SK-N-SH treated with all-trans-retinoic acid at 6 μM for 48 hours (cell line): ENCODE measurements at regions not wholly inside any gene's neighbourhood (a gene's known extent, or its start where the extent isn't known, plus 50 kb on each side); places are given as distances from the start of the nearest gene placed in this dataset.

Experiments used
- ATAC-seq: fragments of 200-7000 bp; cut with Tn5 transposase; 3 replicates; pipeline ENCODE4 v1.9.1; 2020; ENCODE audit warnings: mild to moderate bottlenecking, moderate library complexity
- ARNTL ChIP-seq: fragments of 450-650 bp; formaldehyde crosslinking; IDR thresholded peaks from 2 replicates; pipeline ENCODE4 v1.5.0; 2020; ENCODE audit warnings: low read depth, mild to moderate bottlenecking, moderate library complexity, borderline replicate concordance
- BACH2 ChIP-seq: fragments of 250-450 bp; sonication (Bioruptor Pico); IDR thresholded peaks from 2 replicates; pipeline ENCODE4 v1.9.0; 2021; ENCODE audit warnings: mild to moderate bottlenecking, borderline replicate concordance
- CSDC2 ChIP-seq: fragments of 250-450 bp; sonication (Bioruptor Pico); IDR thresholded peaks from 2 replicates; pipeline ENCODE4 v1.5.0; 2020; ENCODE audit warnings: mild to moderate bottlenecking, moderate library complexity
- CSRNP3 ChIP-seq: fragments of 250-450 bp; sonication (Bioruptor Pico); IDR thresholded peaks from 2 replicates; pipeline ENCODE4 v1.5.1; 2021; ENCODE audit warnings: mild to moderate bottlenecking, moderate library complexity
- GLIS3 ChIP-seq: fragments of 250-450 bp; sonication (Bioruptor Pico); IDR thresholded peaks from 2 replicates; pipeline ENCODE4 v1.5.0; 2020; ENCODE audit warnings: mild to moderate bottlenecking, moderate library complexity
- ISL1 ChIP-seq: fragments of 250-450 bp; sonication (Bioruptor Pico); IDR thresholded peaks from 2 replicates; pipeline ENCODE4 v2.1.2; 2022; ENCODE audit warnings: mild to moderate bottlenecking, moderate library complexity
- OSR1 ChIP-seq: fragments of 250-450 bp; sonication (Bioruptor Pico); IDR thresholded peaks from 2 replicates; pipeline ENCODE4 v1.8.0; 2022; ENCODE audit warnings: moderate library complexity, mild to moderate bottlenecking, inconsistent platforms
- PATZ1 ChIP-seq: fragments of 250-450 bp; sonication (Bioruptor Pico); IDR thresholded peaks from 2 replicates; pipeline ENCODE4 v1.8.0; 2020; ENCODE audit warnings: mild to moderate bottlenecking, moderate library complexity, borderline replicate concordance
- POU6F1 ChIP-seq: fragments of 250-450 bp; sonication (Bioruptor Pico); IDR thresholded peaks from 2 replicates; pipeline ENCODE4 v1.8.0; 2021; ENCODE audit warnings: low read depth, mild to moderate bottlenecking, moderate library complexity, borderline replicate concordance
- PPARA ChIP-seq: fragments of 250-450 bp; sonication (Bioruptor Pico); IDR thresholded peaks from 2 replicates; pipeline ENCODE4 v1.5.0; 2020; ENCODE audit warnings: mild to moderate bottlenecking, borderline replicate concordance
- RARB ChIP-seq: fragments of 250-450 bp; sonication (Bioruptor Pico); IDR thresholded peaks from 2 replicates; pipeline ENCODE4 v1.8.0; 2021; ENCODE audit warnings: mild to moderate bottlenecking, moderate library complexity
- SNAI2 ChIP-seq: fragments of 250-450 bp; sonication (Bioruptor Pico); IDR thresholded peaks from 2 replicates; pipeline ENCODE4 v1.5.0; 2020; ENCODE audit warnings: mild to moderate bottlenecking, moderate library complexity
- TCF4 ChIP-seq: fragments of 250-450 bp; sonication (Bioruptor Pico); IDR thresholded peaks from 2 replicates; pipeline ENCODE4 v1.8.0; 2021; ENCODE audit warnings: mild to moderate bottlenecking, moderate library complexity, borderline replicate concordance
- ZC3H10 ChIP-seq: fragments of 250-450 bp; sonication (Bioruptor Pico); IDR thresholded peaks from 2 replicates; pipeline ENCODE4 v1.5.1; 2021; ENCODE audit warnings: mild to moderate bottlenecking, moderate library complexity
- ZFP3 ChIP-seq: fragments of 250-450 bp; sonication (Bioruptor Pico); IDR thresholded peaks from 2 replicates; pipeline ENCODE4 v1.5.0; 2020; ENCODE audit warnings: mild to moderate bottlenecking, moderate library complexity
- ZFP30 ChIP-seq: fragments of 450-650 bp; formaldehyde crosslinking; IDR thresholded peaks from 2 replicates; pipeline ENCODE4 v1.5.0; 2022; ENCODE audit warnings: mild to moderate bottlenecking, moderate library complexity
- ZNF565 ChIP-seq: fragments of 450-650 bp; formaldehyde crosslinking; conservative IDR thresholded peaks from 2 replicates; pipeline ENCODE4 v1.5.0; 2020; ENCODE audit warnings: low read depth, mild to moderate bottlenecking, moderate library complexity
- ZNF70 ChIP-seq: fragments of 450-650 bp; formaldehyde crosslinking; IDR thresholded peaks from 2 replicates; pipeline ENCODE4 v1.5.0; 2020; ENCODE audit warnings: mild to moderate bottlenecking, moderate library complexity
- ZNF8 ChIP-seq: fragments of 450-650 bp; formaldehyde crosslinking; IDR thresholded peaks from 2 replicates; pipeline ENCODE4 v1.5.0; 2020; ENCODE audit warnings: mild to moderate bottlenecking, moderate library complexity
- TF ChIP-seq, protein P1 (sequence below): fragments of 250-450 bp; sonication (Bioruptor Pico); IDR thresholded peaks from 2 replicates; pipeline ENCODE4 v1.5.1; 2020; ENCODE audit warnings: low read depth, mild to moderate bottlenecking, moderate library complexity

DNA sequence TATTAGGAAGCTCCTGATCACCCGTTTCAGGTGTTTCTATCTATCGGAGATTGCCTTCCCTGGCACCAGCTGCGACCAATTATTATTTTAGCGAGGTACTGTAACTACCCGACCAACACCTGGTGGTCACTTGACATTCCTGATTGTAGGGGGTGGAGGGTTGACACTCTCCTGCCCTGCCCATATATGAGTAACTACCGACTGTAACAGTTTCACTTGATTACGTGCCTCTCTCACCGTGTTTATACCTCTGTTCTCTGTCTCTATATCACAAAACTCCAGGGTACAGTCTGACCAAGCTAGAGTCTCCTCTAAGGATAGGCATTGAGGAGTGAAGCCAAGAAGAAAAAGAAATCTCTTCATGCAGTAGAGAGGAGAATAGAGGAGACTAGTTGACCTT is 268.0 kb upstream of the LRATD1 start:
- no peak for ATAC-seq
- TF ChIP-seq BACH2 (CRISPR knock-in tag) = no peak
- no peak for TF ChIP-seq CSDC2 (CRISPR knock-in tag)
- TF ChIP-seq ZFP30 (CRISPR knock-in tag) = no peak
- no peak for TF ChIP-seq TCF4 (CRISPR knock-in tag)
- no peak for TF ChIP-seq RARB (CRISPR knock-in tag)
- no peak for TF ChIP-seq ZNF70
- no peak for TF ChIP-seq GLIS3 (CRISPR knock-in tag)

DNA sequence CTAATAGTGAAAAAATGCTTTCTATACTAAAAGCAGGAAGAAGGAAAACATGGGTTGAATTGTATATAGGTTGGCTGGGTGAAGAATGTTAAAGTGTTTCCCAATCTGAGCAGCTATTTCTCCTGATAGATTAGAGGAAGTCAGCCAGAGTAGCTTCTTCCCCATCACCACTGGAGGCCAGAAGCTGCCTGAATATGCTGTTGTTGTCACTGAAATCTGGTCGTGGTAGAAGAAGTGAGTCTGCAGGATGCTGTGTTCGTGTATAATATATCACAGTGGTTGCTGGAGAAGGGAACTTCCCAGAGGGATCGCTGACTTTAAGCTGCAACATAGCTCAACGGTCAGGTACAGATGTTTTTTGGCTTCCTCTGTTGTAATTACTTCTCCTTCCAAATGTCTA is 247.5 kb upstream of the LRATD1 start:
- TF ChIP-seq PPARA (CRISPR knock-in tag) (no peak), TCF4 (CRISPR knock-in tag) (no peak), ZFP30 (CRISPR knock-in tag) (no peak), ZC3H10 (CRISPR knock-in tag) (no peak), ISL1 (CRISPR knock-in tag) (no peak), OSR1 (CRISPR knock-in tag) (no peak), CSDC2 (CRISPR knock-in tag) (no peak), SNAI2 (CRISPR knock-in tag) (no peak)
- ATAC-seq = no peak

GRCh38 chr2:14387332-14387731 is 245.2 kb upstream of the LRATD1 start:
- no peak for TF ChIP-seq RARB (CRISPR knock-in tag)
- TF ChIP-seq SNAI2 (CRISPR knock-in tag) = no peak
- no peak for TF ChIP-seq PPARA (CRISPR knock-in tag)
- no peak for TF ChIP-seq PATZ1 (CRISPR knock-in tag)
- no peak for TF ChIP-seq ARNTL (CRISPR knock-in tag)
- no peak for ATAC-seq

DNA sequence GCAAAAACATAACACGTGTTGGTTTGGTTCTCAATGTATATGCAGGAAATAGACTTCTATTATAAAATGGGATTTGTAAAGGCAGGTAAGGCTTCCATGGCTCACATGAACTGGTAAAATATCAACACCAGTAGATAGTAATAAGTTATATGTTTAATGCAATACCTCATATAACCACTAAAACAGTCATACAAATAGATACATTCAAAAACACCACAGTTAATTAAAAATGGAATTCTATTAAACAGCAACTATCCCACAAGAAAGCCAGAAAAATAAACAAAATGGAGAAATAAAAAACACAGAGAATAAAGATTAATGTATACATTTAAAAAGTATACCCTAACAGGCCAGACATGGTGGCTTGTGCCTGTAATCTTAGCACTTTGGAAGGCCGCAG is 243.8 kb upstream of the LRATD1 start:
- no peak for TF ChIP-seq ZNF565 (CRISPR knock-in tag)
- TF ChIP-seq ZFP30 (CRISPR knock-in tag) = no peak
- TF ChIP-seq OSR1 (CRISPR knock-in tag) = no peak
- TF ChIP-seq PPARA (CRISPR knock-in tag) = no peak
- TF ChIP-seq SNAI2 (CRISPR knock-in tag) = no peak
- TF ChIP-seq ZNF8 = no peak
- TF ChIP-seq CSDC2 (CRISPR knock-in tag) = no peak
- no peak for ATAC-seq

- TF ChIP-seq, protein P1, sequence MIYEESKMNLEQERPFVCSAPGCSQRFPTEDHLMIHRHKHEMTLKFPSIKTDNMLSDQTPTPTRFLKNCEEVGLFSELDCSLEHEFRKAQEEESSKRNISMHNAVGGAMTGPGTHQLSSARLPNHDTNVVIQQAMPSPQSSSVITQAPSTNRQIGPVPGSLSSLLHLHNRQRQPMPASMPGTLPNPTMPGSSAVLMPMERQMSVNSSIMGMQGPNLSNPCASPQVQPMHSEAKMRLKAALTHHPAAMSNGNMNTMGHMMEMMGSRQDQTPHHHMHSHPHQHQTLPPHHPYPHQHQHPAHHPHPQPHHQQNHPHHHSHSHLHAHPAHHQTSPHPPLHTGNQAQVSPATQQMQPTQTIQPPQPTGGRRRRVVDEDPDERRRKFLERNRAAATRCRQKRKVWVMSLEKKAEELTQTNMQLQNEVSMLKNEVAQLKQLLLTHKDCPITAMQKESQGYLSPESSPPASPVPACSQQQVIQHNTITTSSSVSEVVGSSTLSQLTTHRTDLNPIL (CRISPR knock-in tag) = no peak
- no peak for TF ChIP-seq CSRNP3 (CRISPR knock-in tag)
- no peak for TF ChIP-seq OSR1 (CRISPR knock-in tag)
- TF ChIP-seq ARNTL (CRISPR knock-in tag) = no peak
- no peak for TF ChIP-seq SNAI2 (CRISPR knock-in tag)
- TF ChIP-seq ZNF70 = no peak
- ATAC-seq = no peak
These were observed 235.9 kb upstream of the LRATD1 start for GRCh38 chr2:14396533-14397083.

DNA sequence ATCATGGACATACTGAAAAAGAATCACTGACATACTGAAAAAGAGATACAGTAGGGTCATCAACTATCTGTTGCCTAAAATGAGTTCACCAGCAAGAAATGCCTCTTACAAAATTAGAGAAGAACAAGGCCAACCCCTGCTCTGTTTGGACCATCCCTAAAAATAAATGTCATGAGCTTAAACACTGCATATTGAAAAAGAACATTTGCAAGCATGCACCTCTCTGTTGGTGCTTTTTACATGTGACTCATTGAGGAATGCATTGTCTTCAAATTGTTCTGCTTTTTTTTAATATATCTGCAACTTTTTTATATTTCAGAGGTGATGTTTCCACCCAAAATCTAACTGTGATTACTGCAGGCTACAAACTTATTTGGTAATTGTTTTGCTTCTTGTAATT is 233.9 kb upstream of the LRATD1 start:
- ATAC-seq = no peak
- TF ChIP-seq ARNTL (CRISPR knock-in tag) = no peak
- no peak for TF ChIP-seq ZNF565 (CRISPR knock-in tag)

DNA sequence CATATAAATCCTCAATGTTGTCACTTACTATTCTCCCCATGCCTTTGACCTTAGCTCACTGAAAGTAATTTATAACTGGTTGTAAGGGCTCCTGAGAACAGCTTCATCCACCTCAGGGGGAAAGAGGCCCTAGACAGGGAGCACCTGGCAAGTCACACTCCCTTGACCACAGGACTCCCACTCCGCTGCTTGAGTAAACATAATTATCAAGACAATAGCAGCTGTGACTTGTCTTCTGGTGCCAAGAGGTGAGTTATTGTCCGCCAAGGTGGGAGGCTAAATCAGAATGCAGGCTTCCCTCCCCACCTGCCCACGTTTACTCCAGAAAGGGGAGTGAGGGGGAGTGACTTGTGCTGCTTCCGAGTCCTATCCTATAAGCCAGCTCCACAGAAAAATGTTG is 230.6 kb upstream of the LRATD1 start:
- TF ChIP-seq ZFP3 (CRISPR knock-in tag) (no peak), POU6F1 (CRISPR knock-in tag) (no peak)
- ATAC-seq = no peak
